GM23338 (cell line): ENCODE measurements at regions not wholly inside any gene's neighbourhood (a gene's known extent, or its start where the extent isn't known, plus 50 kb on each side); places are given as distances from the start of the nearest gene placed in this dataset.

ENCODE experiments used
- ATAC-seq: fragments of 200-7000 bp; cut with Tn5 transposase; 3 replicates; pipeline ENCODE4 v1.9.1; 2020
- DNase-seq: peaks from one replicate; pipeline ENCODE4 v3.0.0-alpha.2; 2015; ENCODE audit warnings: low spot score
- H2AFZ ChIP-seq: fragments of 200-600 bp; sonication (generic); 2 replicates; pipeline ENCODE4 v1.8.0; 2016; ENCODE audit warnings: antibody characterized with exemption, mild to moderate bottlenecking, moderate library complexity
- H3F3A ChIP-seq: fragments of 200-600 bp; sonication (generic); replicated peaks from 2 replicates; pipeline ENCODE4 v1.8.0; 2017; ENCODE audit warnings: antibody characterized with exemption, mixed run types, low read depth
- H3K27ac ChIP-seq: fragments of 200-600 bp; sonication (generic); 2 replicates; pipeline ENCODE4 v1.6.1; 2016; ENCODE audit warnings: low read depth
- H3K27me3 ChIP-seq: fragments of 200-600 bp; sonication (generic); 2 replicates; pipeline ENCODE4 v1.8.0; 2016; ENCODE audit warnings: mild to moderate bottlenecking, mixed run types, moderate library complexity; ENCODE audit not compliant: insufficient read depth
- H3K36me3 ChIP-seq: fragments of 200-600 bp; sonication (generic); 2 replicates; pipeline ENCODE4 v1.8.0; 2016; ENCODE audit warnings: mild to moderate bottlenecking; ENCODE audit not compliant: insufficient read depth
- H3K4me1 ChIP-seq: fragments of 200-600 bp; sonication (generic); 2 replicates; pipeline ENCODE4 v1.8.0; 2016; ENCODE audit warnings: mild to moderate bottlenecking, moderate library complexity; ENCODE audit not compliant: insufficient read depth
- H3K4me2 ChIP-seq: fragments of 200-600 bp; sonication (generic); 2 replicates; pipeline ENCODE4 v1.7.1; 2017; ENCODE audit warnings: mixed run types
- H3K4me3 ChIP-seq: fragments of 200-600 bp; sonication (generic); 2 replicates; pipeline ENCODE4 v1.6.1; 2016; ENCODE audit warnings: mixed run types
- H3K79me2 ChIP-seq: fragments of 200-600 bp; sonication (generic); replicated peaks from 2 replicates; pipeline ENCODE4 v1.8.0; 2017; ENCODE audit warnings: mild to moderate bottlenecking; ENCODE audit not compliant: insufficient read depth
- H3K9me2 ChIP-seq: fragments of 200-600 bp; sonication (generic); 2 replicates; pipeline ENCODE4 v1.8.0; 2017; ENCODE audit not compliant: insufficient read depth
- H4K20me1 ChIP-seq: fragments of 200-600 bp; sonication (generic); replicated peaks from 2 replicates; pipeline ENCODE4 v1.8.0; 2017; ENCODE audit warnings: mild to moderate bottlenecking; ENCODE audit not compliant: insufficient read depth
- H3K27ac Mint-ChIP-seq: 2 replicates; pipeline ENCODE4 v1.8.0; 2020; ENCODE audit warnings: inconsistent platforms, mild to moderate bottlenecking, moderate library complexity, mixed read lengths
- H3K27me3 Mint-ChIP-seq: 3 replicates; pipeline ENCODE4 v1.8.0; 2022; ENCODE audit warnings: low read depth, mild to moderate bottlenecking, moderate library complexity, mixed read lengths, inconsistent platforms; ENCODE audit not compliant: insufficient read depth, poor library complexity
- H3K36me3 Mint-ChIP-seq: 3 replicates; pipeline ENCODE4 v1.8.0; 2021; ENCODE audit warnings: low read depth, mild to moderate bottlenecking, inconsistent platforms, moderate library complexity, mixed read lengths
- H3K4me1 Mint-ChIP-seq: 3 replicates; pipeline ENCODE4 v1.8.0; 2020; ENCODE audit warnings: mild to moderate bottlenecking, inconsistent platforms, mixed read lengths
- H3K4me3 Mint-ChIP-seq: 3 replicates; pipeline ENCODE4 v1.8.0; 2021; ENCODE audit warnings: moderate library complexity, mild to moderate bottlenecking, inconsistent platforms, mixed read lengths
- H3K9me3 Mint-ChIP-seq: 3 replicates; pipeline ENCODE4 v1.8.0; 2020; ENCODE audit warnings: moderate library complexity, mild to moderate bottlenecking, inconsistent platforms, mixed read lengths
- EZH2 ChIP-seq: fragments of 200-600 bp; sonication (generic); IDR thresholded peaks from one replicate; pipeline ENCODE4 v1.8.0; 2017; ENCODE audit warnings: antibody characterized with exemption, mild to moderate bottlenecking, low read depth; ENCODE audit not compliant: unreplicated experiment
- EZH2phosphoT487 ChIP-seq: fragments of 200-600 bp; sonication (generic); IDR thresholded peaks from one replicate; pipeline ENCODE4 v1.8.1; 2018; ENCODE audit warnings: antibody characterized with exemption; ENCODE audit not compliant: unreplicated experiment
- NANOG ChIP-seq: IDR thresholded peaks from 2 replicates; pipeline ENCODE4 v1.6.1; 2016; ENCODE audit warnings: antibody characterized with exemption, borderline replicate concordance
- POLR2AphosphoS5 ChIP-seq: IDR thresholded peaks from 2 replicates; pipeline ENCODE4 v1.6.1; 2016; ENCODE audit warnings: antibody characterized with exemption, low read depth
- ZNF462 ChIP-seq: fragments of 250-450 bp; sonication (Bioruptor Pico); IDR thresholded peaks from 2 replicates; pipeline ENCODE4 v1.5.0; 2020; ENCODE audit warnings: mild to moderate bottlenecking, moderate library complexity

- TF ChIP-seq EZH2 (no peak), EZH2phosphoT487 (no peak), NANOG (no peak)
These were observed 106.5 kb upstream of the SYNCRIP start (continued) for GRCh38 chr6:85749236-85749635.

- Mint-ChIP-seq H3K4me3 (no peak overlapping the region), H3K27me3 (no peaks in the 10 kb centered on the region), H3K9me3 (peaks cover 13% of the 10 kb centered on the region), H3K36me3 (peaks cover 2% of the 10 kb centered on the region; the same call in 1 of the 3 replicates), H3K27ac (no peak overlapping the region), H3K4me1 (no peaks in the 10 kb centered on the region; the same call in 2 of the 3 replicates)
- ATAC-seq (no peak), DNase-seq (no peak)
- 0 out of 2 replicates have a peak, but pooled peaks cover 5% of the 10 kb centered on the region for H3K9me2 ChIP-seq
- H3K79me2 ChIP-seq = no peaks in the 10 kb centered on the region
- no peak overlapping the region for H3K4me3 ChIP-seq
- H3F3A ChIP-seq = no peaks in the 10 kb centered on the region
- peaks cover 4% of the 10 kb centered on the region; the same call in 1 of the 2 replicates for H3K4me1 ChIP-seq
- H3K27ac ChIP-seq = no peak overlapping the region
- no peaks in the 10 kb centered on the region for H3K36me3 ChIP-seq
- no peak for TF ChIP-seq POLR2AphosphoS5
- TF ChIP-seq ZNF462 = no peak
- H2AFZ ChIP-seq = no peak overlapping the region
- H3K27me3 ChIP-seq = no peaks in the 10 kb centered on the region
- no peaks in the 10 kb centered on the region for H4K20me1 ChIP-seq
- H3K4me2 ChIP-seq = no peak overlapping the region
These were observed 105.0 kb upstream of the SYNCRIP start for GRCh38 chr6:85747666-85748065.
